LNCAP (cell line): ENCODE measurements at regions not wholly inside any gene's neighbourhood (a gene's known extent, or its start where the extent isn't known, plus 50 kb on each side); places are given as distances from the start of the nearest gene placed in this dataset.
A peak's percentile ranks its signal among the peaks of the same experiment; 100 is the strongest.

Source experiments
- CTCF ChIP-seq: fragments of 450-650 bp; IDR thresholded peaks from 2 replicates; pipeline ENCODE4 v1.5.1; 2017; ENCODE audit warnings: mild to moderate bottlenecking

GRCh38 chr2:204321027-204321800 is 224.1 kb upstream of the PARD3B start:
- TF ChIP-seq CTCF = no peak

- no peak for TF ChIP-seq CTCF
Measured at GRCh38 chr2:204321910-204322751, 223.1 kb upstream of the PARD3B start.

GRCh38 chr2:204325468-204325867 is 219.8 kb upstream of the PARD3B start:
- peak; percentile 74 for TF ChIP-seq CTCF

- TF ChIP-seq CTCF = no peak
Measured at GRCh38 chr2:204328373-204328772, 216.9 kb upstream of the PARD3B start.

GRCh38 chr2:204329016-204329415 is 216.3 kb upstream of the PARD3B start:
- no peak for TF ChIP-seq CTCF

- no peak for TF ChIP-seq CTCF
Measured at GRCh38 chr2:204329532-204329931, 215.7 kb upstream of the PARD3B start.

- TF ChIP-seq CTCF = no peak
Measured at GRCh38 chr2:204331180-204331579, 214.1 kb upstream of the PARD3B start.
